ENCODE measurements at regions not wholly inside any gene's neighbourhood (a gene's known extent, or its start where the extent isn't known, plus 50 kb on each side); places are given as distances from the start of the nearest gene placed in this dataset.
"Not testable (repeated sequence)": the region's sequence is repeated elsewhere in the genome, so short reads cannot be mapped to it uniquely, and the experiment has no call there.

- no peak for DNase-seq
Measured at GRCh38 chr2:111252436-111252835, 131.7 kb downstream of the BCL2L11 start.

GRCh38 chr2:111254916-111255315, 134.2 kb downstream of the BCL2L11 start:
- DNase-seq = not testable (repeated sequence)

GRCh38 chr2:111256628-111257027, 135.9 kb downstream of the BCL2L11 start:
- DNase-seq = not testable (repeated sequence)

- DNase-seq = not testable (repeated sequence)
Measured at GRCh38 chr2:111257607-111258006, 136.9 kb downstream of the BCL2L11 start.

- not testable (repeated sequence) for DNase-seq
Measured at GRCh38 chr2:111258318-111258717, 137.6 kb downstream of the BCL2L11 start.

GRCh38 chr2:111262627-111263379, 142.1 kb downstream of the BCL2L11 start:
- not testable (repeated sequence) for DNase-seq

- not testable (repeated sequence) for DNase-seq
Measured at GRCh38 chr2:111263380-111264017, 142.8 kb downstream of the BCL2L11 start.

- DNase-seq = not testable (repeated sequence)
Measured at GRCh38 chr2:111264956-111265355, 144.2 kb downstream of the BCL2L11 start.

GRCh38 chr2:111266556-111266955, 145.8 kb downstream of the BCL2L11 start:
- DNase-seq = not testable (repeated sequence)

GRCh38 chr2:111267038-111267437, 146.3 kb downstream of the BCL2L11 start:
- DNase-seq = not testable (repeated sequence)

GRCh38 chr2:111269761-111270323, 149.1 kb downstream of the BCL2L11 start:
- not testable (repeated sequence) for DNase-seq

- DNase-seq = not testable (repeated sequence)
Measured at GRCh38 chr2:111270569-111270968, 149.9 kb downstream of the BCL2L11 start.

- not testable (repeated sequence) for DNase-seq
Measured at GRCh38 chr2:111271647-111272304, 151.1 kb downstream of the BCL2L11 start.

- DNase-seq = not testable (repeated sequence)
Measured at GRCh38 chr2:111273007-111273406, 152.3 kb downstream of the BCL2L11 start.

- not testable (repeated sequence) for DNase-seq
Measured at GRCh38 chr2:111275047-111275853, 154.5 kb downstream of the BCL2L11 start.

- DNase-seq = not testable (repeated sequence)
Measured at GRCh38 chr2:111275854-111276171, 155.1 kb downstream of the BCL2L11 start.

- not testable (repeated sequence) for DNase-seq
Measured at GRCh38 chr2:111278133-111278532, 157.4 kb downstream of the BCL2L11 start.

- DNase-seq = not testable (repeated sequence)
Measured at GRCh38 chr2:111280709-111281286, 160.1 kb downstream of the BCL2L11 start.

- DNase-seq = not testable (repeated sequence)
Measured at GRCh38 chr2:111282162-111282561, 161.4 kb downstream of the BCL2L11 start.

- DNase-seq = not testable (repeated sequence)
Measured at GRCh38 chr2:111287646-111288568, 167.2 kb downstream of the BCL2L11 start.

- not testable (repeated sequence) for DNase-seq
Measured at GRCh38 chr2:111290370-111290769, 169.7 kb downstream of the BCL2L11 start.

Measured in CD4-positive, alpha-beta T cell treated with Interleukin-15 for 1 hour (primary cell).